ENCODE measurements at regions not wholly inside any gene's neighbourhood (a gene's known extent, or its start where the extent isn't known, plus 50 kb on each side); places are given as distances from the start of the nearest gene placed in this dataset.
"Not testable (repeated sequence)": the region's sequence is repeated elsewhere in the genome, so short reads cannot be mapped to it uniquely, and the experiment has no call there.

- H3K27ac Mint-ChIP-seq = no peak overlapping the region
- Histone ChIP-seq H3K27ac (ENCODE audit: low read depth, low read length) (no peak overlapping the region), H3K4me3 (ENCODE audit: low read length) (no peak overlapping the region), H3K4me1 (ENCODE audit: control insufficient read depth, insufficient read depth, low read length) (no peaks in the 10 kb centered on the region), H3K9me3 (ENCODE audit: control insufficient read depth, low read length) (peaks cover 25% of the 10 kb centered on the region), H3K36me3 (ENCODE audit: control insufficient read depth, insufficient read depth, low read length) (no peaks in the 10 kb centered on the region), H3K9ac (ENCODE audit: extremely low read depth, low read length, poor library complexity, severe bottlenecking) (no peak overlapping the region), H3K27me3 (ENCODE audit: control insufficient read depth, insufficient read depth, low read length, poor library complexity, severe bottlenecking) (no peaks in the 10 kb centered on the region)
- DNase-seq = peak; percentile 19
- peaks cover 28% of the 10 kb centered on the region for H3K9me3 Mint-ChIP-seq
- H3K4me3 Mint-ChIP-seq = no peak overlapping the region
- H3K4me1 Mint-ChIP-seq = no peaks in the 10 kb centered on the region
- peaks cover 6% of the 10 kb centered on the region for H3K36me3 Mint-ChIP-seq (ENCODE audit: low read depth)
- no peak for TF ChIP-seq CTCF (conservative IDR thresholded peaks at IDR 0.05)
- H3K27me3 Mint-ChIP-seq (ENCODE audit: insufficient read depth) = no peaks in the 10 kb centered on the region
- WGBS, 2 experiments (ENCODE audit: insufficient coverage in 1 of 2, insufficient read length in 1 of 2) = 88 to 95% methylated on average over 5 to 9 of the region's 15 CpGs
Measured at GRCh38 chr2:111671426-111672150, 212.4 kb downstream of the ANAPC1 start.

GRCh38 chr2:111672641-111673040 lies 211.4 kb downstream of the ANAPC1 start:
- H3K4me3 Mint-ChIP-seq; H3K4me3 ChIP-seq (ENCODE audit: low read length); H3K27me3 Mint-ChIP-seq (ENCODE audit: insufficient read depth); H3K36me3 Mint-ChIP-seq (ENCODE audit: low read depth); H3K36me3 ChIP-seq (ENCODE audit: control insufficient read depth, insufficient read depth, low read length); H3K9ac ChIP-seq (ENCODE audit: extremely low read depth, low read length, poor library complexity, severe bottlenecking); H3K27me3 ChIP-seq (ENCODE audit: control insufficient read depth, insufficient read depth, low read length, poor library complexity, severe bottlenecking); H3K27ac ChIP-seq (ENCODE audit: low read depth, low read length); H3K4me1 Mint-ChIP-seq; H3K27ac Mint-ChIP-seq; H3K4me1 ChIP-seq (ENCODE audit: control insufficient read depth, insufficient read depth, low read length): not testable (repeated sequence)
- 92% methylated on average over 20 of the region's 27 CpGs; no CpG with 5 or more reads in 1 of the 2 experiments for WGBS, 2 experiments (ENCODE audit: insufficient coverage in 1 of 2, insufficient read length in 1 of 2)
- peak; percentile 13 for DNase-seq
- H3K9me3 ChIP-seq (ENCODE audit: control insufficient read depth, low read length) = peaks cover 17% of the 10 kb centered on the region
- peaks cover 28% of the 10 kb centered on the region for H3K9me3 Mint-ChIP-seq

GRCh38 chr2:111673526-111673925 lies 210.5 kb downstream of the ANAPC1 start:
- Mint-ChIP-seq H3K4me3 (no peak overlapping the region), H3K4me1 (peaks cover 5% of the 10 kb centered on the region), H3K36me3 (ENCODE audit: low read depth) (peaks cover 6% of the 10 kb centered on the region), H3K27ac (no peak overlapping the region), H3K9me3 (peaks cover 28% of the 10 kb centered on the region), H3K27me3 (ENCODE audit: insufficient read depth) (no peaks in the 10 kb centered on the region)
- peak; percentile 29 for DNase-seq
- Histone ChIP-seq H3K9me3 (ENCODE audit: control insufficient read depth, low read length) (peaks cover 8% of the 10 kb centered on the region), H3K27ac (ENCODE audit: low read depth, low read length) (no peak overlapping the region), H3K36me3 (ENCODE audit: control insufficient read depth, insufficient read depth, low read length) (no peaks in the 10 kb centered on the region), H3K4me1 (ENCODE audit: control insufficient read depth, insufficient read depth, low read length) (no peaks in the 10 kb centered on the region), H3K9ac (ENCODE audit: extremely low read depth, low read length, poor library complexity, severe bottlenecking) (no peak overlapping the region), H3K4me3 (ENCODE audit: low read length) (no peak overlapping the region), H3K27me3 (ENCODE audit: control insufficient read depth, insufficient read depth, low read length, poor library complexity, severe bottlenecking) (no peaks in the 10 kb centered on the region)
- 75 to 96% methylated on average over 1 to 4 of the region's 4 CpGs for WGBS, 2 experiments (ENCODE audit: insufficient coverage in 1 of 2, insufficient read length in 1 of 2)
- TF ChIP-seq CTCF (conservative IDR thresholded peaks at IDR 0.05) = no peak
